Activated T-helper 17 cell treated with anti-CD3 and anti-CD28 coated beads, Interleukin-2, amount 50 U/mL, for 72 hours (primary cell): ENCODE measurements at regions not wholly inside any gene's neighbourhood (a gene's known extent, or its start where the extent isn't known, plus 50 kb on each side); places are given as distances from the start of the nearest gene placed in this dataset.

Experiments
- ATAC-seq: fragments of 150-1000 bp; cut with Tn5 transposase; replicated peaks from 2 replicates; pipeline ENCODE4 v1.10.0; 2021; ENCODE audit warnings: mild to moderate bottlenecking, moderate library complexity
- H3K27ac Mint-ChIP-seq: one replicate; pipeline ENCODE4 v1.8.0; 2022; ENCODE audit warnings: mixed read lengths
- H3K27me3 Mint-ChIP-seq: one replicate; pipeline ENCODE4 v1.8.0; 2022; ENCODE audit warnings: mixed read lengths
- H3K36me3 Mint-ChIP-seq: one replicate; pipeline ENCODE4 v1.8.0; 2022; ENCODE audit warnings: low read depth, mild to moderate bottlenecking, mixed read lengths
- H3K4me1 Mint-ChIP-seq: one replicate; pipeline ENCODE4 v1.8.0; 2022; ENCODE audit warnings: mixed read lengths
- H3K4me3 Mint-ChIP-seq: one replicate; pipeline ENCODE4 v1.8.0; 2022; ENCODE audit warnings: mild to moderate bottlenecking, mixed read lengths
- H3K9me3 Mint-ChIP-seq: one replicate; pipeline ENCODE4 v1.8.0; 2022; ENCODE audit warnings: mixed read lengths

GRCh38 chr2:194253528-194254259 is 1403.3 kb upstream of the SLC39A10 start:
- Mint-ChIP-seq H3K27me3 (no peaks in the 10 kb centered on the region), H3K4me1 (no peaks in the 10 kb centered on the region), H3K36me3 (no peaks in the 10 kb centered on the region), H3K9me3 (peaks cover 3% of the 10 kb centered on the region), H3K4me3 (no peak overlapping the region), H3K27ac (no peak overlapping the region)
- no peak for ATAC-seq

- no peak for ATAC-seq
- Mint-ChIP-seq H3K36me3 (no peaks in the 10 kb centered on the region), H3K4me3 (no peak overlapping the region), H3K4me1 (no peaks in the 10 kb centered on the region), H3K27ac (no peak overlapping the region), H3K9me3 (peaks cover 3% of the 10 kb centered on the region), H3K27me3 (no peaks in the 10 kb centered on the region)
Measured at GRCh38 chr2:194252127-194252526, 1404.9 kb upstream of the SLC39A10 start.

GRCh38 chr2:194232600-194232999 is 1424.4 kb upstream of the SLC39A10 start:
- Mint-ChIP-seq H3K9me3 (no peaks in the 10 kb centered on the region), H3K36me3 (no peaks in the 10 kb centered on the region), H3K27me3 (no peaks in the 10 kb centered on the region), H3K4me1 (no peaks in the 10 kb centered on the region), H3K4me3 (no peak overlapping the region), H3K27ac (no peak overlapping the region)
- no peak for ATAC-seq

- Mint-ChIP-seq H3K36me3 (no peaks in the 10 kb centered on the region), H3K27me3 (no peaks in the 10 kb centered on the region), H3K4me1 (no peaks in the 10 kb centered on the region), H3K27ac (no peak overlapping the region), H3K9me3 (no peaks in the 10 kb centered on the region), H3K4me3 (no peak overlapping the region)
- no peak for ATAC-seq
Measured at GRCh38 chr2:194223218-194223617, 1433.8 kb upstream of the SLC39A10 start.

- ATAC-seq: no peak
- Mint-ChIP-seq H3K36me3 (no peaks in the 10 kb centered on the region), H3K4me1 (no peaks in the 10 kb centered on the region), H3K4me3 (no peak overlapping the region), H3K9me3 (no peaks in the 10 kb centered on the region), H3K27me3 (no peaks in the 10 kb centered on the region), H3K27ac (no peak overlapping the region)
Measured at GRCh38 chr2:194214192-194214591, 1442.8 kb upstream of the SLC39A10 start.

- Mint-ChIP-seq H3K4me1 (no peaks in the 10 kb centered on the region), H3K4me3 (no peak overlapping the region), H3K27me3 (no peaks in the 10 kb centered on the region), H3K36me3 (no peaks in the 10 kb centered on the region), H3K9me3 (peaks cover 6% of the 10 kb centered on the region), H3K27ac (no peak overlapping the region)
- no peak for ATAC-seq
Measured at GRCh38 chr2:194205568-194206227, 1451.3 kb upstream of the SLC39A10 start.

GRCh38 chr2:194203898-194204297 is 1453.1 kb upstream of the SLC39A10 start:
- no peaks in the 10 kb centered on the region for H3K4me1 Mint-ChIP-seq
- H3K27me3 Mint-ChIP-seq: no peaks in the 10 kb centered on the region
- no peaks in the 10 kb centered on the region for H3K36me3 Mint-ChIP-seq
- H3K27ac Mint-ChIP-seq: no peak overlapping the region
- no peak for ATAC-seq
- H3K4me3 Mint-ChIP-seq: no peak overlapping the region
- peaks cover 6% of the 10 kb centered on the region for H3K9me3 Mint-ChIP-seq

- ATAC-seq: no peak
- H3K4me1 Mint-ChIP-seq: no peaks in the 10 kb centered on the region
- no peaks in the 10 kb centered on the region for H3K36me3 Mint-ChIP-seq
- no peak overlapping the region for H3K4me3 Mint-ChIP-seq
- no peak overlapping the region for H3K27ac Mint-ChIP-seq
- no peaks in the 10 kb centered on the region for H3K27me3 Mint-ChIP-seq
- no peaks in the 10 kb centered on the region for H3K9me3 Mint-ChIP-seq
Measured at GRCh38 chr2:194182888-194183287, 1474.1 kb upstream of the SLC39A10 start.

- H3K27ac Mint-ChIP-seq: no peak overlapping the region
- H3K4me3 Mint-ChIP-seq: no peak overlapping the region
- no peak for ATAC-seq
- no peaks in the 10 kb centered on the region for H3K27me3 Mint-ChIP-seq
- no peaks in the 10 kb centered on the region for H3K36me3 Mint-ChIP-seq
- no peaks in the 10 kb centered on the region for H3K4me1 Mint-ChIP-seq
- peaks cover 6% of the 10 kb centered on the region for H3K9me3 Mint-ChIP-seq
Measured at GRCh38 chr2:194176134-194176533, 1480.9 kb upstream of the SLC39A10 start.

GRCh38 chr2:194166818-194167217 is 1490.2 kb upstream of the SLC39A10 start:
- Mint-ChIP-seq H3K4me3 (no peak overlapping the region), H3K4me1 (no peaks in the 10 kb centered on the region), H3K36me3 (no peaks in the 10 kb centered on the region), H3K27me3 (peaks cover 7% of the 10 kb centered on the region), H3K9me3 (no peaks in the 10 kb centered on the region), H3K27ac (no peak overlapping the region)
- ATAC-seq: no peak

- Mint-ChIP-seq H3K4me3 (no peak overlapping the region), H3K36me3 (no peaks in the 10 kb centered on the region), H3K27me3 (no peaks in the 10 kb centered on the region), H3K27ac (no peak overlapping the region), H3K4me1 (no peaks in the 10 kb centered on the region), H3K9me3 (peaks cover 15% of the 10 kb centered on the region)
- ATAC-seq: no peak
Measured at GRCh38 chr2:194155431-194155830, 1501.6 kb upstream of the SLC39A10 start.

- no peak overlapping the region for H3K4me3 Mint-ChIP-seq
- ATAC-seq: no peak
- no peak overlapping the region for H3K27ac Mint-ChIP-seq
- no peaks in the 10 kb centered on the region for H3K9me3 Mint-ChIP-seq
- H3K4me1 Mint-ChIP-seq: no peaks in the 10 kb centered on the region
- no peaks in the 10 kb centered on the region for H3K27me3 Mint-ChIP-seq
- no peaks in the 10 kb centered on the region for H3K36me3 Mint-ChIP-seq
Measured at GRCh38 chr2:194151231-194151630, 1505.8 kb upstream of the SLC39A10 start.

GRCh38 chr2:194135463-194135862 is 1521.6 kb upstream of the SLC39A10 start:
- Mint-ChIP-seq H3K9me3 (peaks cover 11% of the 10 kb centered on the region), H3K4me3 (no peak overlapping the region), H3K4me1 (peaks cover 4% of the 10 kb centered on the region), H3K27ac (no peak overlapping the region), H3K27me3 (peaks cover 13% of the 10 kb centered on the region), H3K36me3 (no peaks in the 10 kb centered on the region)
- no peak for ATAC-seq

- no peaks in the 10 kb centered on the region for H3K27me3 Mint-ChIP-seq
- H3K27ac Mint-ChIP-seq: no peak overlapping the region
- no peak overlapping the region for H3K4me3 Mint-ChIP-seq
- H3K9me3 Mint-ChIP-seq: no peaks in the 10 kb centered on the region
- ATAC-seq: peak; percentile 7
- H3K4me1 Mint-ChIP-seq: no peaks in the 10 kb centered on the region
- no peaks in the 10 kb centered on the region for H3K36me3 Mint-ChIP-seq
Measured at GRCh38 chr2:194128810-194129209, 1528.2 kb upstream of the SLC39A10 start.

GRCh38 chr2:194126418-194126817 is 1530.6 kb upstream of the SLC39A10 start:
- no peak for ATAC-seq

More at GRCh38 chr2:194126418-194126817, 1530.6 kb upstream of the SLC39A10 start:
- Mint-ChIP-seq H3K9me3 (no peaks in the 10 kb centered on the region), H3K36me3 (no peaks in the 10 kb centered on the region), H3K27ac (no peak overlapping the region), H3K27me3 (no peaks in the 10 kb centered on the region), H3K4me1 (no peaks in the 10 kb centered on the region), H3K4me3 (no peak overlapping the region)
